K562 (cell line): ENCODE measurements at regions not wholly inside any gene's neighbourhood (a gene's known extent, or its start where the extent isn't known, plus 50 kb on each side); places are given as distances from the start of the nearest gene placed in this dataset.

ENCODE experiments used
- HNRNPH1 ChIP-seq: fragments of 200-400 bp; formaldehyde crosslinking; optimal IDR thresholded peaks from 2 replicates; pipeline ENCODE3; 2017; ENCODE audit warnings: low read depth, mild to moderate bottlenecking, low read length, moderate library complexity
- SIN3B ChIP-seq: fragments of 450-650 bp; IDR thresholded peaks from 2 replicates; pipeline ENCODE4 v1.6.1; 2017; ENCODE audit warnings: low read depth, mild to moderate bottlenecking, moderate library complexity
- ZNF253 ChIP-seq: fragments of 250-450 bp; sonication (Bioruptor Pico); conservative IDR thresholded peaks from 2 replicates; pipeline ENCODE4 v1.6.1; 2021; ENCODE audit warnings: mild to moderate bottlenecking
- ZNF318 ChIP-seq, 2 experiments: fragments of 450-650 bp; IDR thresholded peaks; 2 replicates each; pipeline ENCODE4 v1.6.1; 2016; ENCODE audit warnings: mild to moderate bottlenecking in 2 of 2, borderline replicate concordance in 1 of 2, low read depth in 1 of 2, moderate library complexity in 1 of 2
- TF ChIP-seq, protein P1 (sequence below): fragments of 450-650 bp; formaldehyde crosslinking; IDR thresholded peaks from 2 replicates; pipeline ENCODE4 v1.4.0; 2020; ENCODE audit warnings: mild to moderate bottlenecking, moderate library complexity

- TF ChIP-seq ZNF318 (IDR thresholded peaks at IDR 0.05; ENCODE audit: borderline replicate concordance in 1 of 2, low read depth in 1 of 2) (no peak), ZNF253 (no peak), SIN3B (no peak), HNRNPH1 (no peak)
- TF ChIP-seq, protein P1, sequence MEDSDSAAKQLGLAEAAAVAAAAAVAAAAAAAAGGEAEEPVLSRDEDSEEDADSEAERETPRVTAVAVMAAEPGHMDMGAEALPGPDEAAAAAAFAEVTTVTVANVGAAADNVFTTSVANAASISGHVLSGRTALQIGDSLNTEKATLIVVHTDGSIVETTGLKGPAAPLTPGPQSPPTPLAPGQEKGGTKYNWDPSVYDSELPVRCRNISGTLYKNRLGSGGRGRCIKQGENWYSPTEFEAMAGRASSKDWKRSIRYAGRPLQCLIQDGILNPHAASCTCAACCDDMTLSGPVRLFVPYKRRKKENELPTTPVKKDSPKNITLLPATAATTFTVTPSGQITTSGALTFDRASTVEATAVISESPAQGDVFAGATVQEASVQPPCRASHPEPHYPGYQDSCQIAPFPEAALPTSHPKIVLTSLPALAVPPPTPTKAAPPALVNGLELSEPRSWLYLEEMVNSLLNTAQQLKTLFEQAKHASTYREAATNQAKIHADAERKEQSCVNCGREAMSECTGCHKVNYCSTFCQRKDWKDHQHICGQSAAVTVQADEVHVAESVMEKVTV (CRISPR knock-in tag): no peak
Observed at GRCh38 chr1:87787551-87787950, 458.9 kb downstream of the LMO4 start (continued).
